ENCODE measurements at regions not wholly inside any gene's neighbourhood (a gene's known extent, or its start where the extent isn't known, plus 50 kb on each side); places are given as distances from the start of the nearest gene placed in this dataset.

DNA sequence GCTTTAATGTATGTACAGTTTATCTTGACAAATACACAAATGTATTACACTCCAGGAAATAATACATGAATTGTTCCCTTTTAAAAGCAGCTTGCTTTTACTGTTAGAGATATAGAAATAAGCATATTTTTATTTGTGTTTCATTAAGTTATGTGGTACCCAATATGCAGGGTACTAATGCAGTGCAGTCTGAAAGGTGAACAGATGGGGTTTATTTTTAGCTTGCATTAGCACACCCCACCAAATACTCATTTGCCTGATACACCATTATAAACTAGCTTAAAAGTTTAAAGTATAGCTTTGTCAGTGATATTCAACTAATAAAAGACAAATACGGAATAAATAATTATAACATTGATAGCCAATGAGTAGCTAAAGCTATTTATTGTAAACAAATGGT, 394.7 kb upstream of the ZNF804A start:
- Histone ChIP-seq H3K4me3 (ENCODE audit: severe bottlenecking) (no peak overlapping the region), H3K9me3 (ENCODE audit: severe bottlenecking) (no peaks in the 10 kb centered on the region), H3K27ac (ENCODE audit: poor library complexity, severe bottlenecking) (no peak overlapping the region), H3K4me1 (ENCODE audit: insufficient read depth, poor library complexity, severe bottlenecking) (no peaks in the 10 kb centered on the region), H3K36me3 (ENCODE audit: low read depth) (no peaks in the 10 kb centered on the region), H3K27me3 (ENCODE audit: insufficient read depth, poor library complexity, severe bottlenecking) (no peaks in the 10 kb centered on the region)
- no peak for DNase-seq (ENCODE audit: low spot score)
- TF ChIP-seq, protein P1, sequence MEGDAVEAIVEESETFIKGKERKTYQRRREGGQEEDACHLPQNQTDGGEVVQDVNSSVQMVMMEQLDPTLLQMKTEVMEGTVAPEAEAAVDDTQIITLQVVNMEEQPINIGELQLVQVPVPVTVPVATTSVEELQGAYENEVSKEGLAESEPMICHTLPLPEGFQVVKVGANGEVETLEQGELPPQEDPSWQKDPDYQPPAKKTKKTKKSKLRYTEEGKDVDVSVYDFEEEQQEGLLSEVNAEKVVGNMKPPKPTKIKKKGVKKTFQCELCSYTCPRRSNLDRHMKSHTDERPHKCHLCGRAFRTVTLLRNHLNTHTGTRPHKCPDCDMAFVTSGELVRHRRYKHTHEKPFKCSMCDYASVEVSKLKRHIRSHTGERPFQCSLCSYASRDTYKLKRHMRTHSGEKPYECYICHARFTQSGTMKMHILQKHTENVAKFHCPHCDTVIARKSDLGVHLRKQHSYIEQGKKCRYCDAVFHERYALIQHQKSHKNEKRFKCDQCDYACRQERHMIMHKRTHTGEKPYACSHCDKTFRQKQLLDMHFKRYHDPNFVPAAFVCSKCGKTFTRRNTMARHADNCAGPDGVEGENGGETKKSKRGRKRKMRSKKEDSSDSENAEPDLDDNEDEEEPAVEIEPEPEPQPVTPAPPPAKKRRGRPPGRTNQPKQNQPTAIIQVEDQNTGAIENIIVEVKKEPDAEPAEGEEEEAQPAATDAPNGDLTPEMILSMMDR (IDR thresholded peaks at IDR 0.05; ENCODE audit: poor library complexity, severe bottlenecking) = no peak
- no peak for ATAC-seq (ENCODE audit: low read depth)

GRCh38 chr2:184205048-184205596, 393.2 kb upstream of the ZNF804A start:
- DNase-seq (ENCODE audit: low spot score) (no peak), ATAC-seq (ENCODE audit: low read depth) (no peak)
- H3K4me3 ChIP-seq (ENCODE audit: severe bottlenecking) = no peak overlapping the region
- H3K9me3 ChIP-seq (ENCODE audit: severe bottlenecking) = no peaks in the 10 kb centered on the region
- no peaks in the 10 kb centered on the region for H3K27me3 ChIP-seq (ENCODE audit: insufficient read depth, poor library complexity, severe bottlenecking)
- H3K4me1 ChIP-seq (ENCODE audit: insufficient read depth, poor library complexity, severe bottlenecking) = no peaks in the 10 kb centered on the region
- TF ChIP-seq, protein P1 (IDR thresholded peaks at IDR 0.05; ENCODE audit: poor library complexity, severe bottlenecking) = no peak
- no peaks in the 10 kb centered on the region for H3K36me3 ChIP-seq (ENCODE audit: low read depth)
- H3K27ac ChIP-seq (ENCODE audit: poor library complexity, severe bottlenecking) = no peak overlapping the region

GRCh38 chr2:184206045-184206444, 392.3 kb upstream of the ZNF804A start:
- Histone ChIP-seq H3K4me1 (ENCODE audit: insufficient read depth, poor library complexity, severe bottlenecking) (no peaks in the 10 kb centered on the region), H3K9me3 (ENCODE audit: severe bottlenecking) (no peaks in the 10 kb centered on the region), H3K36me3 (ENCODE audit: low read depth) (no peaks in the 10 kb centered on the region), H3K27ac (ENCODE audit: poor library complexity, severe bottlenecking) (no peak overlapping the region), H3K27me3 (ENCODE audit: insufficient read depth, poor library complexity, severe bottlenecking) (no peaks in the 10 kb centered on the region), H3K4me3 (ENCODE audit: severe bottlenecking) (no peak overlapping the region)
- TF ChIP-seq, protein P1 (IDR thresholded peaks at IDR 0.05; ENCODE audit: poor library complexity, severe bottlenecking) = no peak
- DNase-seq (ENCODE audit: low spot score) = no peak
- no peak for ATAC-seq (ENCODE audit: low read depth)

DNA sequence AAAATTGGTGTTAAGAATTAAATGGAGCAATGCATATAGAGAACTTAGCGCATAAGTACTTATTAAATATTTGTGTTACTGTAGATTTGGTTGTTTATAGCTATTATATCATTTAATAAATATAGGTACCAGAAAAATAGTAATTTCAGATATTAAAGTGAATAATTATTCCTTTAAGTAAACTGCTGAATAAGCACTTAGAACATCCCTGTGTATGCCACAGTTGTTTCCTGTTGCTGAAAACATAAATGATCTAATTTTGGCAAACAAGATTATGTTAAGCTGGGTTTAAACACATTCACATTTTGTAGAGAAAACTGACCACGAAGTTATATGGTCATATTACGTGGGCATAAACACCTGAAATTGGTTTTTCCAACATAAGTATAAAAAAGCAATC, 388.0 kb upstream of the ZNF804A start:
- Histone ChIP-seq H3K36me3 (ENCODE audit: low read depth) (no peaks in the 10 kb centered on the region), H3K27me3 (ENCODE audit: insufficient read depth, poor library complexity, severe bottlenecking) (no peaks in the 10 kb centered on the region), H3K4me1 (ENCODE audit: insufficient read depth, poor library complexity, severe bottlenecking) (no peaks in the 10 kb centered on the region), H3K27ac (ENCODE audit: poor library complexity, severe bottlenecking) (no peak overlapping the region), H3K9me3 (ENCODE audit: severe bottlenecking) (no peaks in the 10 kb centered on the region), H3K4me3 (ENCODE audit: severe bottlenecking) (no peak overlapping the region)
- ATAC-seq (ENCODE audit: low read depth) (no peak), DNase-seq (ENCODE audit: low spot score) (no peak)
- TF ChIP-seq, protein P1 (IDR thresholded peaks at IDR 0.05; ENCODE audit: poor library complexity, severe bottlenecking) = no peak

DNA sequence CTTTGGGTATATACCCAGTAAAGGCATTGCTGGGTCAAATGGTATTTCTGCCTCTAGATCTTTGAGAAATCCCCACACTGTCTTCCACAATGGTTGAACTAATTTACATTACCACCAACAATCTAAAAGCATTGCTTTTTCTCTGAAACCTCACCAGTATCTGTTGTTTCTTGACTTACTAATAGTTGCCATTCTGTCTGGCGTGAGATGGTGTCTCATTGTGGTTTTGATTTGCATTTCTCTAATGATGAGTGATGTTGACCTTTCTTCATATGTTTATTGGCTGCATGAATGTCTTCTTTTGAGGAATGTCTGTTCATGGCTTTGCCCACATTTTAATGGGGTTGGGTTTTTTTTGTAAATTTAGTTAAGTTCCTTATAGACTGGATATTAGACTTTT, 382.6 kb upstream of the ZNF804A start:
- Histone ChIP-seq H3K9me3 (ENCODE audit: severe bottlenecking) (no peaks in the 10 kb centered on the region), H3K36me3 (ENCODE audit: low read depth) (no peaks in the 10 kb centered on the region), H3K4me1 (ENCODE audit: insufficient read depth, poor library complexity, severe bottlenecking) (no peaks in the 10 kb centered on the region), H3K27ac (ENCODE audit: poor library complexity, severe bottlenecking) (no peak overlapping the region), H3K27me3 (ENCODE audit: insufficient read depth, poor library complexity, severe bottlenecking) (no peaks in the 10 kb centered on the region), H3K4me3 (ENCODE audit: severe bottlenecking) (no peak overlapping the region)
- DNase-seq (ENCODE audit: low spot score) = no peak
- TF ChIP-seq, protein P1 (IDR thresholded peaks at IDR 0.05; ENCODE audit: poor library complexity, severe bottlenecking) = no peak
- ATAC-seq (ENCODE audit: low read depth) = no peak
